ENCODE measurements at regions not wholly inside any gene's neighbourhood (a gene's known extent, or its start where the extent isn't known, plus 50 kb on each side); places are given as distances from the start of the nearest gene placed in this dataset.

- TF ChIP-seq SMC3 (IDR thresholded peaks at IDR 0.05; ENCODE audit: low read depth, low read length), result no peak
- no peak for TF ChIP-seq CTCF (conservative IDR thresholded peaks at IDR 0.05; ENCODE audit: low read depth, low read length)
- no peak for TF ChIP-seq MXI1 (IDR thresholded peaks at IDR 0.05; ENCODE audit: borderline replicate concordance, low read depth, low read length)
- no peak for TF ChIP-seq POLR2A (IDR thresholded peaks at IDR 0.05; ENCODE audit: low read depth, low read length)
- no peak for TF ChIP-seq MAFK (IDR thresholded peaks at IDR 0.05; ENCODE audit: low read depth, low read length)
- no peak for TF ChIP-seq ELK1 (IDR thresholded peaks at IDR 0.05; ENCODE audit: borderline replicate concordance, low read depth, low read length)
- no peak for TF ChIP-seq MAZ (IDR thresholded peaks at IDR 0.05; ENCODE audit: borderline replicate concordance, low read depth, low read length)
- no peak for TF ChIP-seq RAD21 (IDR thresholded peaks at IDR 0.05; ENCODE audit: low read length)
- no peak for TF ChIP-seq USF2 (IDR thresholded peaks at IDR 0.05; ENCODE audit: low read depth, low read length)
- no peak for TF ChIP-seq CEBPB (IDR thresholded peaks at IDR 0.05; ENCODE audit: low read depth, low read length)
- peak; percentile 68; the same call in 1 of the 2 replicates for TF ChIP-seq FOS (IDR thresholded peaks at IDR 0.05; ENCODE audit: low read depth, low read length)
Measured at GRCh38 chr15:35173444-35174118, 88.5 kb upstream of the NANOGP8 start.
